HAP-1 (cell line): ENCODE measurements at regions not wholly inside any gene's neighbourhood (a gene's known extent, or its start where the extent isn't known, plus 50 kb on each side); places are given as distances from the start of the nearest gene placed in this dataset.
A peak's percentile ranks its signal among the peaks of the same experiment; 100 is the strongest.

Experiments used
- DNase-seq, 2 experiments: peaks; one replicate each; pipeline ENCODE4 v3.0.0-alpha.2; 2016 to 2020; ENCODE audit warnings: low spot score in 2 of 2
- H3K27me3 ChIP-seq: fragments of 250-450 bp; sonication (Bioruptor Pico); 2 replicates; pipeline ENCODE4 v1.5.1; 2020; ENCODE audit warnings: low read depth, mild to moderate bottlenecking, moderate library complexity
- H3K36me3 ChIP-seq: fragments of 250-450 bp; sonication (Bioruptor Pico); replicated peaks from 2 replicates; pipeline ENCODE4 v1.5.1; 2020; ENCODE audit warnings: mild to moderate bottlenecking
- H3K4me1 ChIP-seq: fragments of 250-450 bp; sonication (Bioruptor Pico); 2 replicates; pipeline ENCODE4 v1.5.1; 2020; ENCODE audit warnings: mild to moderate bottlenecking
- H3K4me3 ChIP-seq: fragments of 250-450 bp; sonication (Bioruptor Pico); 2 replicates; pipeline ENCODE4 v1.5.1; 2020; ENCODE audit warnings: mild to moderate bottlenecking, moderate library complexity
- H3K9me3 ChIP-seq: fragments of 250-450 bp; sonication (Bioruptor Pico); 2 replicates; pipeline ENCODE4 v1.5.1; 2020; ENCODE audit warnings: mild to moderate bottlenecking, moderate library complexity
- in situ Hi-C: fragments of 300-500 bp; cut with MboI; formaldehyde crosslinking; loops from 3 replicates; pipeline ENCODE4 v1.14.3; 2020; ENCODE audit warnings: low sequenced_read_pairs, inconsistent platforms, mixed read lengths

GRCh38 chr1:201648066-201648906, 109.4 kb downstream of the NAV1 start:
- H3K9me3 ChIP-seq: no peaks in the 10 kb centered on the region
- no peaks in the 10 kb centered on the region for H3K4me1 ChIP-seq
- in situ Hi-C loops: no loop called here
- no peaks in the 10 kb centered on the region; the same call in 1 of the 2 replicates for H3K27me3 ChIP-seq
- peak overlapping the region; percentile 40 for H3K4me3 ChIP-seq
- no peaks in the 10 kb centered on the region for H3K36me3 ChIP-seq
- DNase-seq: peak; percentile 13 to 71

GRCh38 chr1:201648907-201649721, 110.2 kb downstream of the NAV1 start:
- H3K4me1 ChIP-seq: no peaks in the 10 kb centered on the region
- H3K9me3 ChIP-seq: no peaks in the 10 kb centered on the region
- in situ Hi-C loops: no loop called here
- H3K36me3 ChIP-seq: no peaks in the 10 kb centered on the region
- H3K27me3 ChIP-seq: no peaks in the 10 kb centered on the region; the same call in 1 of the 2 replicates
- DNase-seq: no peak
- H3K4me3 ChIP-seq: no peak overlapping the region

- in situ Hi-C loops: no loop called here
- Histone ChIP-seq H3K4me1 (no peaks in the 10 kb centered on the region), H3K4me3 (no peak overlapping the region), H3K36me3 (no peaks in the 10 kb centered on the region), H3K9me3 (no peaks in the 10 kb centered on the region), H3K27me3 (no peaks in the 10 kb centered on the region; the same call in 1 of the 2 replicates)
- no peak for DNase-seq
Observed at GRCh38 chr1:201649761-201650622, 111.1 kb downstream of the NAV1 start.

GRCh38 chr1:201650623-201650933, 111.7 kb downstream of the NAV1 start:
- H3K27me3 ChIP-seq: no peaks in the 10 kb centered on the region; the same call in 1 of the 2 replicates
- in situ Hi-C loops: no loop called here
- no peak for DNase-seq
- no peak overlapping the region for H3K4me3 ChIP-seq
- H3K4me1 ChIP-seq: no peaks in the 10 kb centered on the region
- no peaks in the 10 kb centered on the region for H3K9me3 ChIP-seq
- no peaks in the 10 kb centered on the region for H3K36me3 ChIP-seq

- in situ Hi-C loops: no loop called here
- Histone ChIP-seq H3K27me3 (no peaks in the 10 kb centered on the region), H3K4me1 (no peaks in the 10 kb centered on the region), H3K36me3 (no peaks in the 10 kb centered on the region), H3K4me3 (no peak overlapping the region), H3K9me3 (no peaks in the 10 kb centered on the region)
- DNase-seq: no peak
Observed at GRCh38 chr1:201652181-201652580, 113.3 kb downstream of the NAV1 start.

GRCh38 chr1:201653233-201653632, 114.3 kb downstream of the NAV1 start:
- Histone ChIP-seq H3K4me1 (no peaks in the 10 kb centered on the region), H3K4me3 (no peak overlapping the region), H3K9me3 (no peaks in the 10 kb centered on the region), H3K27me3 (peaks cover 2% of the 10 kb centered on the region; the same call in 1 of the 2 replicates), H3K36me3 (no peaks in the 10 kb centered on the region)
- no peak for DNase-seq
- in situ Hi-C loops: no loop called here

GRCh38 chr1:201653883-201654282, 115.0 kb downstream of the NAV1 start:
- in situ Hi-C loops: no loop called here
- Histone ChIP-seq H3K36me3 (no peaks in the 10 kb centered on the region), H3K4me3 (no peak overlapping the region), H3K9me3 (no peaks in the 10 kb centered on the region), H3K4me1 (no peaks in the 10 kb centered on the region), H3K27me3 (peaks cover 2% of the 10 kb centered on the region; the same call in 1 of the 2 replicates)
- DNase-seq: no peak

- Histone ChIP-seq H3K9me3 (no peaks in the 10 kb centered on the region), H3K36me3 (no peaks in the 10 kb centered on the region), H3K4me1 (no peaks in the 10 kb centered on the region), H3K4me3 (no peak overlapping the region), H3K27me3 (peaks cover 2% of the 10 kb centered on the region; the same call in 1 of the 2 replicates)
- in situ Hi-C loops: no loop called here
- DNase-seq: no peak
Observed at GRCh38 chr1:201655243-201655642, 116.3 kb downstream of the NAV1 start.

- H3K4me1 ChIP-seq: no peaks in the 10 kb centered on the region
- no peaks in the 10 kb centered on the region for H3K36me3 ChIP-seq
- no peaks in the 10 kb centered on the region for H3K9me3 ChIP-seq
- DNase-seq: no peak
- H3K27me3 ChIP-seq: peaks cover 2% of the 10 kb centered on the region; the same call in 1 of the 2 replicates
- in situ Hi-C loops: no loop called here
- no peak overlapping the region for H3K4me3 ChIP-seq
Observed at GRCh38 chr1:201655910-201656309, 117.0 kb downstream of the NAV1 start.

- no peaks in the 10 kb centered on the region for H3K36me3 ChIP-seq
- no peak for DNase-seq
- no peaks in the 10 kb centered on the region for H3K4me1 ChIP-seq
- H3K4me3 ChIP-seq: no peak overlapping the region
- in situ Hi-C loops: no loop called here
- no peaks in the 10 kb centered on the region for H3K9me3 ChIP-seq
- peaks cover 2% of the 10 kb centered on the region; the same call in 1 of the 2 replicates for H3K27me3 ChIP-seq
Observed at GRCh38 chr1:201656311-201657032, 117.5 kb downstream of the NAV1 start.

- Histone ChIP-seq H3K36me3 (no peaks in the 10 kb centered on the region), H3K9me3 (no peaks in the 10 kb centered on the region), H3K4me3 (no peak overlapping the region), H3K27me3 (peaks cover 2% of the 10 kb centered on the region; the same call in 1 of the 2 replicates), H3K4me1 (no peaks in the 10 kb centered on the region)
- DNase-seq: no peak
- in situ Hi-C loops: no loop called here
Observed at GRCh38 chr1:201659572-201659971, 120.6 kb downstream of the NAV1 start.

- in situ Hi-C loops: no loop called here
- no peak for DNase-seq
- Histone ChIP-seq H3K4me1 (no peaks in the 10 kb centered on the region), H3K4me3 (no peak overlapping the region), H3K9me3 (no peaks in the 10 kb centered on the region), H3K36me3 (no peaks in the 10 kb centered on the region), H3K27me3 (peaks cover 2% of the 10 kb centered on the region; the same call in 1 of the 2 replicates)
Observed at GRCh38 chr1:201660931-201661822, 122.2 kb downstream of the NAV1 start.
